ENCODE measurements at regions not wholly inside any gene's neighbourhood (a gene's known extent, or its start where the extent isn't known, plus 50 kb on each side); places are given as distances from the start of the nearest gene placed in this dataset.

DNA sequence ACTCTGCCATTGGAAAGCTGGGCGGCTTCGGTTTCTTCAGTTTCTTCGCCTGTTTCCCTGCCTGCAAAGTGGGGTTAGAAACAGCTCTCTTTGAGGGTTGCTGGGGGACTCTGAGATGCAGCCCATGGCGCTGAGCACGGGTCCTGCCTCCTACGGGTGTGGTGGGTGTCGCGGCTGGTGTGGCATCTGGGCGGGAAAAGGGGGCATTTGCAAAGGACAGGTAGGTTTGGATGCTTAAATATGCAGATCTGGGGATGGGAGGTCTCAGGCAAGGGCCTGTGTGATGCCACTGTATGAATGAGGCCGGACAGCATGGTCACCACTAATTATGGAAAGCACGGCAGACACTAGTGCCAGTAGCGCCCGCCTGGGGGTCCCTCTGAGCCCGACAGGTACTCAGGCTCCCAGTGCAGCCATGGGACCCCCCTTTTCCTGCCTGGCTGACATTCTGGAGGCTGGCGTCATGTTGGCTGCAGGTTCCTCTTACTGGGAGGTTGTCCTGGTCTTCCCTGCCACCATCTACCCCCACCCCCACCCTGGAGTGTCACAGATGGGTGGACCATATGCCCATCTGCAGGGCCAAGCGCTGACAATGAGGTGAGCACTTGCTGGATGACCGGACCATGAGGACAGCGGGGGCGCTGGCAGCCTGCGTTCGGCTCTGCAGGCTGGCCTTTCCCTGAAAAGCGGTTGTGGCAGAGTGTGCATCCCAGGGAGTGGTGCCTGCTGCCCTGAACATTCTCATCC lies 237.7 kb downstream of the SEC14L1 start:
- H3K4me1 Mint-ChIP-seq, result peaks cover 82% of the 10 kb centered on the region

DNA sequence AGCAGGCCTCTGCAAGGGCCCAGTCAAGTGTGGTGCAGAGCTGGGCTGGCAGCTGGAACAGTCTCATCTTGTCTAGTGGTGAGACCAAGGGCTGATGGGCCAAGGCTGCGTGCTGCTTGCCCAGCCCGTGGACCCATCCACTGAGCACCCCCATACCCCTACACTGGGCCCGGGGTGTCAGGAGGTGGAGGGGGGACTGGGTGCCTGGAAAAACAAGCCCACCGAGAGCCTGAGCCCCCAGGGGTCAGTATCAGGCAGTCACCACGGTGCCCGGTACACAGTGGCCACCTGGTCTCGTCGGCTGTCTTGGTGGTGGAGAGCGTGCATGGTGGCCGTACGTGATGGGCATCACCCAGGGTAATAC lies 238.3 kb downstream of the SEC14L1 start:
- peaks cover 88% of the 10 kb centered on the region for H3K4me1 Mint-ChIP-seq
- no peaks in the 10 kb centered on the region for H3K27me3 Mint-ChIP-seq
- H3K36me3 Mint-ChIP-seq (ENCODE audit: low read depth), result peaks cover 19% of the 10 kb centered on the region

More for the DNA sequence above, 237.7 kb downstream of the SEC14L1 start:
- Mint-ChIP-seq H3K27me3 (no peaks in the 10 kb centered on the region), H3K4me3 (peak overlapping the region; percentile 16), H3K36me3 (ENCODE audit: low read depth) (peaks cover 17% of the 10 kb centered on the region), H3K9me3 (no peaks in the 10 kb centered on the region), H3K27ac (peak overlapping the region; percentile 13)
- DNase-seq, result no peak
- intact Hi-C loops (cut with micrococcal nuclease), result no loop called here

DNA sequence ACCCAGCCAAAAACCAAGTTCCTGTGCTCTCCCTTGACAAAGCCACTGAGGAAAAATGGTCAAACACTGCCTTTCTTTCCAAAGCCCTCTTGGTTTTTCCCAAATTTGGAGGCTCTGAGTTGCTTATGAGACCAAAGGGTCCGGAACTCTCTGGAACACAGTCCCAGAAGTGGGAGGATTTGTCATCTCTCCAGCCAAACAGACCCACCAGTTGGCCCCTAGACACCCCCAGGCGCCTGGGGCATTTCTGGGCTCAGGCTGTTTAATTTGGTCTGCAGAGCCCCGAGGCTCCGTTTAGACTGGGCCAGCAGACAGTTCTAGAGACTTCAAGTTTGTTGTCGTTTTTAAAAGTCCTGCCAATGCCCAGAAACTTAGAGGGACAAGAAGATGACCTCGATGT lies 239.1 kb downstream of the SEC14L1 start:
- H3K36me3 Mint-ChIP-seq (ENCODE audit: low read depth), result peaks cover 20% of the 10 kb centered on the region
- H3K4me1 Mint-ChIP-seq, result peaks cover 90% of the 10 kb centered on the region
- H3K4me3 Mint-ChIP-seq, result no peak overlapping the region
- H3K9me3 Mint-ChIP-seq, result no peaks in the 10 kb centered on the region
- no peak overlapping the region for H3K27ac Mint-ChIP-seq
- no peak for DNase-seq
- H3K27me3 Mint-ChIP-seq, result no peaks in the 10 kb centered on the region
- intact Hi-C loops (cut with micrococcal nuclease), result no loop called here

More for the DNA sequence above, 238.3 kb downstream of the SEC14L1 start:
- intact Hi-C loops (cut with micrococcal nuclease), result no loop called here
- no peak overlapping the region for H3K4me3 Mint-ChIP-seq
- H3K9me3 Mint-ChIP-seq, result no peaks in the 10 kb centered on the region
- no peak overlapping the region for H3K27ac Mint-ChIP-seq
- DNase-seq, result no peak

DNA sequence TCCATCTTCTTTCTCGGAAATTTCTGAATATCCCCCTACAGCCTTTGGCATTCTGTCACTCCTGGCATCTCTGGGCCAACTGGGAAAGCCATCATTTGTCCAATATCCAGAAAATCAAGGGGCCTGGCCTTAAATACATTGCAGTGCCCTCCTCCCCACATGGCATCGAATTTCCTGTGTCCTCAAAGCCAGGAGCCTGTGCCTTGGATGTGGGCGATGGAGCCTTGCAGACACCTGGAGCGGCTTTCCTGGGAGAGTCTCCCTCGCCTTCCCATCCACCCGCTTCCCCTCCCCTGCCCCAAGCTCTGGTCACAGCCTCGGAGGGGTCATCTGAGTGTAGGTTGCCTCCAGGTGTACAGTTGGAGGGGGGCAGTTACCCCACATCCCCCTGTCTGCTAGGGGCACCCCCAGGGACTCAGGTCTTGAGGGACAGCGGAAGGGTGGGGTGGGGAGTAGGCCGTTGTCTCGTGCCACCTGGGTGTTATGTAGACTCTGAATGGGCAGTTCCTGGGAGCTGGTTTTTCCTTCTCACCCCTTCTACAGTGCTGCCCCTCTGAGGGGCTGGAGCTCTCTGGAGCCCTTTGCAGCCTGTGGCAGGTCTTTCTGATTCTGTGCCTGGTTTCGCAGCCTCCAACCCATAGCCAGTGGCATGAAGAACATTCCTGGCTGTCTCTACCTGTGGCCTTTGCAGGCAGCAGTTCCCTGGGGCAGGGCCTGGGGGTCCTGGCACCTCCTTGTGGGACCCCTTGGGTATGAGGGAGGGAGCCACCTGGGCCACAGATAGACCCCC lies 239.8 kb downstream of the SEC14L1 start:
- Mint-ChIP-seq H3K27me3 (no peaks in the 10 kb centered on the region), H3K4me1 (peaks cover 83% of the 10 kb centered on the region), H3K9me3 (no peaks in the 10 kb centered on the region), H3K36me3 (ENCODE audit: low read depth) (peaks cover 17% of the 10 kb centered on the region), H3K27ac (peak overlapping the region; percentile 37), H3K4me3 (no peak overlapping the region)
- DNase-seq, result no peak
- intact Hi-C loops (cut with micrococcal nuclease), result no loop called here

DNA sequence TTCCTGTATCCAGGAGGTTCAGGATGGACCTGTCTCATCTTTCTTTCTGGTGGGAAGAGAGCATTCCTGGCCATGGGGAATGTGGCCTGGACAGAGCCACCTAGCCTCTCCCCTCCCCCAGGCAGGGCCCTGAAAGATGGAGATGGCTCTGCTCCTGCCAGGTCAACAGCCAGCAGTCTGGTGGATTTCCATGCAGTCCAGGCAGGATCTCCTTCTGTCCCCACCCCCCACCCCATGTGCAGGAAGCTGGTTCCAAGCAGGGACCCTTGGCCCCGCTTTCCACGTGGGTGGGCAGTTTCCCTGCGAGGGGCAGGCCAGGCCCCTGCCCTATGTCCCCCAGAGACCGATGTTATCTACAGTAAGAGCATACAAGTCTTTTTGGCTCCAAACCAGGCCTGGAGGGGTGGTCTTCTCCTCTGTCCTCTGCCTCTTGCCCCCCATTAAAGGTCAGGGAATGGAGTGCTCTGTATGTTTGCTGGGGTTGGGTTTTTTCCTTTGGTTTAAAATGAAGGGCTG lies 240.5 kb downstream of the SEC14L1 start:
- intact Hi-C loops (cut with micrococcal nuclease), result no loop called here
- H3K4me1 Mint-ChIP-seq, result peaks cover 82% of the 10 kb centered on the region
- peak overlapping the region; percentile 61 for H3K4me3 Mint-ChIP-seq
- peak overlapping the region; percentile 37 for H3K27ac Mint-ChIP-seq
- no peak for DNase-seq
- H3K9me3 Mint-ChIP-seq, result no peaks in the 10 kb centered on the region
- H3K36me3 Mint-ChIP-seq (ENCODE audit: low read depth), result peaks cover 14% of the 10 kb centered on the region
- H3K27me3 Mint-ChIP-seq, result no peaks in the 10 kb centered on the region

DNA sequence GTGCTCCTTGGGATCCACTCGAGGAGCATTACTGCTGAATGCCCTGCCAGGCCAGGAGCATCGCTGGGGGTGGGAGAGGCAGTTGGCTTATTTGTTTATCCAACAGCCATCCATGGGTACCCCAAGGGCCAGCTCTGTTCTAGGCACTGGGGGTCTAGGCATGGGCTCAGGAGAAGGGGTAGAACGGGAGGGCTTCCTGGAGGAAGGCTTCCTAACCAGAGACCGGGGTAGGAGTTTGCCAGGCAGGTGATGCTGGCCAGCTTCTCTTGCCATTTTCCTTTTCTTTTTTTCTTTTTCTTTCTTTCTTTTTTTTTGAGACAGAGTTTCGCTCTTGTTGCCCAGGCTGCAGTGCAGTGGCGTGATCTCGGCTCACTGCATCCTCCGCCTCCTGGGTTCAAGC lies 241.0 kb downstream of the SEC14L1 start:
- H3K4me1 Mint-ChIP-seq, result peaks cover 82% of the 10 kb centered on the region
- intact Hi-C loops (cut with micrococcal nuclease), result no loop called here
- H3K4me3 Mint-ChIP-seq, result peak overlapping the region; percentile 61
- H3K9me3 Mint-ChIP-seq, result no peaks in the 10 kb centered on the region
- H3K27me3 Mint-ChIP-seq, result no peaks in the 10 kb centered on the region
- H3K27ac Mint-ChIP-seq, result peak overlapping the region; percentile 56
- peaks cover 15% of the 10 kb centered on the region for H3K36me3 Mint-ChIP-seq (ENCODE audit: low read depth)
- no peak for DNase-seq

DNA sequence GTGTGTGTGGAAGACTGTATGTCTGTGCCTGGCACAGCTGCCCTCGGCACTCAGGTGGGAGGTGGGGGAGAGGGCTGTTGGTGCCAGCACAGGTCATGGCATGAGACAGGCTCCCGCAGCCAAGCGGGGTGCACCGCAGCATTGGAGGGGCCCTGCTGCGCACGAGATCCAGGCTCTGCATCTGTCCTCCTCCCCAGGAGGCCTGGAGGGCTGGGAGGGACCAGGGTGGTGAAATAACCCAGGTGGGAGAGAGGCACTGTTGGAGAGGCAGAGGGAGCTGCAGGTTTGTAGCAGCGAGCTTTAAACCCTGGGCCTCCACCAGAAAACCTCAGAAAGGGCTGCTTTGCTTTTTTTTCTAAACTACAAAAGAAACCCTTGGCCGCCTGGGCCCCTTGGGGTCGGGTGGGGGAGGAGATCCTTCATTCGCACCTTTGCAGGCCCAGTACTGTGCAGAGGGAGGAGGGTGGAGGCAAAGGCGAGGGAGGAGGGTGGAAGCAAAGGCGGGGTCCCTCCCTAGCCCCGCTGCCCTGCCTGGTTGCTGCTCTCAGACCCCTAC lies 241.7 kb downstream of the SEC14L1 start:
- DNase-seq, result peak; percentile 88
- intact Hi-C loops (cut with micrococcal nuclease), result no loop called here
- peaks cover 15% of the 10 kb centered on the region for H3K36me3 Mint-ChIP-seq (ENCODE audit: low read depth)
- peak overlapping the region; percentile 61 for H3K4me3 Mint-ChIP-seq
- no peaks in the 10 kb centered on the region for H3K9me3 Mint-ChIP-seq
- H3K27ac Mint-ChIP-seq, result peak overlapping the region; percentile 63
- H3K4me1 Mint-ChIP-seq, result peaks cover 81% of the 10 kb centered on the region
- H3K27me3 Mint-ChIP-seq, result no peaks in the 10 kb centered on the region

DNA sequence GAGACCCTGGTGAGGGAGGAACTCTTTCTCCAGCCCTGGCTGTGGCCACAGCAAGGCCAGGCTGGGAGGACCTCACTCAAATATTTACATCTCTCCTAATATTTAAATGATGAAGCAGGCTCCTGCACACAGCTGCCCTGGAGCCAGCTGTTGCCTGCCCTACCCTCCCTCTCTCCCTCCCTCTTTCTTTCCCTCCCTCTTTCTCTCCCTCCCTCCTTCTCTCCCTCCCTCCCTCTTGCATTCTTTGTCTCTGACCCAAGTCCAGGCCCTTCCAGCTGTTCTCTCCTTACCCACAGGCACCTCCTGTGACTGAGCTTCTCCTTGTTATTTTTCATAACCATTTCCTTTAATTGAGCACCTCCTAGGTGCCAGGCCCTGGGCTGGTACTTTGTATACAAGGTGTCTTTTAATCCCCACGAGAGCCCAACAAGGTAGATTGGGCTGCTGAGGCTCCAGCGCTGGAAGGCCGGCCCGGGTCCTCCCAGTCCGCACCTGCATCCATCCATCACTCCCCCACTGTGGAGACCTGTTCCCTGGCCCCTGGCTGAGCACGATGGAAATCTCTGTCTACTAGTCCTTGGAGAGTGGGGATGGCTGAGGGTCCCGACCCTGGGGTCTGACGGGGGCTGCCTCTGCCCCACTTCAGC lies 242.3 kb downstream of the SEC14L1 start:
- intact Hi-C loops (cut with micrococcal nuclease), result no loop called here

DNA sequence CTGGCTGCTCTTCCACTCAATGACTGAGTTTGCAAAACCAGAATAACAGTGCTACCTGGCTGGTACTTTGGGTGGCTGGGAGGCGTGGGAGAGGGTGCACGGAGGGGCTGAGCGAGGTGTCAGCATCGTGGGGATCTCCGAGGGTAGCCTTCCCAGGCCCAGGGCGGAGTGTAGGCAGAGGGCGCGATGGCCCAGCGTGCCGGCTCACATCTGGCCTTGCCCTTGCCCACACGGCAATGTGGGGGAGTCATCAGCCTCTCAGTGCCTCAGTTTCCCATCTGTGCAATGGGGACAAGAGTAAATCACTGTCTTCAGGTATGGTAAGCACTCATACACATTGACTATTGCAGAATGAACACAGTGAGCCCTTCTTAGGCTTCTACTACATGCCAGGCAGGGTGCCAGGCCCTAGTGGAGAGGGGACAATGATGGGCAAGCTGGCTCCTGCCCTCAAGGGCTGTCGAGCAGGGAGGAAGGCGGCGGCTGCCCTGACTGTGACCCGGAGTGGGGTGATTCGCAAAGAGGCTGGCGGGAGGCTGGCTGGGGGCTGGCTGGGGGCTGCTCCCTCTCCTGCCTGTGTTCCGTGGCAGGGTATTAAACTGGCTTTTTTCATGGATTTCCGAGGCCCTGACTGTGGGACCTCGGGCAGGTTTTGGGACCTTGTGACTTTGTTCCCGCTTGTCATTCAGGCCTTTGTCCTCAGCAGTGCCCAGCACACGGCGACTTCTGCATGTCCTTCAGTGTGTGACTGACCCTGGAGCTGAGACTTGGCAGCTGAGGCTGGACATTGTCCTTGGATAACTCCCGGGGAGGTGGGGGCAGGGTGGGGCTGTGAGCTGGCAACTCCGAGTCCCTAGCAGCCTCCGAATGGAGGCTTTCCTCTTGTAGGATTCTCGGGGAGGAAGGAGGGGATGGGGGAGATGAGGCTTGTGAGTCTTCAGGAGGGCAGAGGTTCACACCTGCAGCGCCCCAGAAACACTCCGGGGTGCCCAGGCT lies 243.1 kb downstream of the SEC14L1 start:
- peaks cover 78% of the 10 kb centered on the region for H3K4me1 Mint-ChIP-seq
- H3K4me3 Mint-ChIP-seq, result peak overlapping the region; percentile 61
- peak overlapping the region; percentile 72 for H3K27ac Mint-ChIP-seq
- peaks cover 8% of the 10 kb centered on the region for H3K36me3 Mint-ChIP-seq (ENCODE audit: low read depth)
- H3K27me3 Mint-ChIP-seq, result no peaks in the 10 kb centered on the region
- intact Hi-C loops (cut with micrococcal nuclease), result no loop called here
- no peaks in the 10 kb centered on the region for H3K9me3 Mint-ChIP-seq
- DNase-seq, result no peak

More for the DNA sequence above, 242.3 kb downstream of the SEC14L1 start:
- peak overlapping the region; percentile 61 for H3K4me3 Mint-ChIP-seq
- peaks cover 76% of the 10 kb centered on the region for H3K4me1 Mint-ChIP-seq
- DNase-seq, result no peak
- H3K27me3 Mint-ChIP-seq, result no peaks in the 10 kb centered on the region
- H3K36me3 Mint-ChIP-seq (ENCODE audit: low read depth), result peaks cover 10% of the 10 kb centered on the region
- H3K9me3 Mint-ChIP-seq, result no peaks in the 10 kb centered on the region
- peak overlapping the region; percentile 57 for H3K27ac Mint-ChIP-seq

DNA sequence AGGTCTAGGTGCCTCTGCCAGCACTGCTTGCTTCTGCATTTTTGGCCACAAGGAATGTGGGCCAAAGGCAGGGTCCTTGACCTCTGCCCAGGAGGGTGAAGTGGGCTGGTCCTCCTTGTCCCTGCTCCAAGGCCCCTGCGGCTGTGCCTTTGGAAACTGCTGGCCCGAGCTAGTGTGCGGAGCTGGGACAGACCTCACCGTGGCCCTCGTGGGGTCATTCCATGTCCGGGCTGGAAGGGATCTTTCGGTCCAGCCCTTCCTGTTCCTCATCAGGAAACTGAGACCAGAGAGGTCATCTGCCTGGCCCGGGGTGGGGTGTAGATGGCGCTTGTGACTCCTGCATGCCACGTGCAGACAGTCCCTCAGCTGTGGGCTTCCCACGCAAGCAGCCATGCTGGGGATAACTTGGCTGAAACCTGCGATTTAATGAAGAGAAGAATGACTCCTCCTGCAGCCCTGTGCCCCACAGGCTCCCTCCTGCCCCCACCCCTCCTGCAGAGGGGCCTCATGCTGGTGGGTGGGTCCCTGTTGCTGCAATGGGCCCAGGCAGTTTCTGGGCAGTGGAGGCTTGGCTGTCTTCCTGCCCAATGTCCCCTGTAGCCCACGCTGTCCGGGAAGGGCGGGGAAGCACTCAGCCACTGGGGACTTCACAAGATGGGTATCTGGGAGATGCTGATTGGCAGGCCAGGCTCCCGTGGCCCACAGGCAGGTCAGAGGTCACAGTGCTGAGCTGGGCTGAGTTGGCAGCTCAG lies 245.2 kb downstream of the SEC14L1 start:
- Mint-ChIP-seq H3K4me1 (peaks cover 77% of the 10 kb centered on the region), H3K36me3 (ENCODE audit: low read depth) (peaks cover 12% of the 10 kb centered on the region), H3K4me3 (peak overlapping the region; percentile 5), H3K9me3 (no peaks in the 10 kb centered on the region), H3K27ac (peak overlapping the region; percentile 70), H3K27me3 (no peaks in the 10 kb centered on the region)
- DNase-seq, result no peak
- intact Hi-C loops (cut with micrococcal nuclease), result no loop called here

DNA sequence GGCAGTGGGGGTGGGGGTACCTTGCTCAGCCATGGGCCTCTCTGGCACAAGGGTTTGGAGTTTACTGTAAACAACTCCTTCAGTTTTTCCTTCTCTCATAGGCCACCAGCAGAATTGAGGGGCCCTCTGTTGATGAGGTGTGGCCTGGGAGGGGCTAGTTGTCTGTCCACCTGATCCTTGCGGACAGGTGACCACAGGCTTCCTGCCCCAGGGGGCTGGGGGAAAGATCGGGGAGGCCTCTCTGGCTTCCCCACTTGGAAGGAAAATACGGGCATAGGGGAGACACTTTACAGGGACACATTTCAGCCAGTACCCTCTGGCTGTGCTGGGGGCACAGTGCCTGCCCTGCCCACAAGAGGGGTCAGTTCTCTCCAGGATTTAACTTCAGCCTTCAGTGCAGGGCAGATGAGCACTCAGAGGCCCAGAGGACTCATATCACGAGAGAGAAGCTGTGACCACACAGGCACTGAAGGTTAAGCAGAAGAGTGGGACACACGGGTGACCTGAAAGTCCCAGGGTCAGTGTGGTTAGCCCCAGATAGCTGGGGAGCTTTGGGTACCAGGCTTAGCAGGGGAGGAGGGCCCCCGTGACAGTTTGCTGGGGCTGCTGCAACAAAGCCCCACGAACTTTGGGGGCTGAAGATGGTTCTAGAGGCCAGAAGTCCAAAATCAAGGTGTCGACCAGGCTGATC lies 245.9 kb downstream of the SEC14L1 start:
- no peaks in the 10 kb centered on the region for H3K9me3 Mint-ChIP-seq
- peaks cover 15% of the 10 kb centered on the region for H3K36me3 Mint-ChIP-seq (ENCODE audit: low read depth)
- no peak for DNase-seq
- H3K27ac Mint-ChIP-seq, result peak overlapping the region; percentile 71
- intact Hi-C loops (cut with micrococcal nuclease), result no loop called here
- peak overlapping the region; percentile 5 for H3K4me3 Mint-ChIP-seq
- peaks cover 75% of the 10 kb centered on the region for H3K4me1 Mint-ChIP-seq
- H3K27me3 Mint-ChIP-seq, result no peaks in the 10 kb centered on the region

DNA sequence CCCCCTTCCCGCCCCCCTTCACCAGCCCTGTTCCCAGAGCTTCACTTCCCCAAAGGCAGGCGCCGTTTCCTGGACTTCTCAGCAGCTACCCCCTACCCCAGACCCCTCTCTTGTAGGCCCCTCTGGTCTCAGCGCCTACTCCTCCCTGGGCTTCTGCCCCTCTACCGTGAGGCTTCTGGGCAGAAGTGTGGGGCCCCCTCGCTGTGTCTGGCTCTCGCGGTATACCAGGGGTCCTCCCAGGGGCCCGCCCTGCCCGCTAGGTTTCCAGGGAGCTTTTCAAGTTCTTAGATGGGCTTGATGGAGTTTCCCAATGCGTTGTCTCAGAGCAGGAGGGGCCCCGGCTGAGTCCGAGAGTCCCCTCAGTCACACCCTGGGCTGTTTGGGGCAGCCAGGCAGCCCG lies 247.1 kb downstream of the SEC14L1 start:
- no peak overlapping the region for H3K27ac Mint-ChIP-seq
- no peak for DNase-seq
- no peaks in the 10 kb centered on the region for H3K27me3 Mint-ChIP-seq
- peaks cover 15% of the 10 kb centered on the region for H3K36me3 Mint-ChIP-seq (ENCODE audit: low read depth)
- intact Hi-C loops (cut with micrococcal nuclease), result loop anchor here (2.0 kb wide), 1 partner anchor 85 kb away; no protein-coding TSS in a partner anchor
- H3K4me3 Mint-ChIP-seq, result peak overlapping the region; percentile 18
- peaks cover 76% of the 10 kb centered on the region for H3K4me1 Mint-ChIP-seq
- no peaks in the 10 kb centered on the region for H3K9me3 Mint-ChIP-seq

Data from activated CD4-positive, alpha-beta T cell treated with anti-CD3 and anti-CD28 coated beads, Interleukin-2, amount 10 ng/mL, durations not matched to agents 24 days and 14 days (primary cell).